ENCODE measurements at regions not wholly inside any gene's neighbourhood (a gene's known extent, or its start where the extent isn't known, plus 50 kb on each side); places are given as distances from the start of the nearest gene placed in this dataset.

- DNase-seq (ENCODE audit: low read depth): no peak
Measured at GRCh38 chr11:64457416-64458010, 98.2 kb upstream of the SLC22A11 start.

DNA sequence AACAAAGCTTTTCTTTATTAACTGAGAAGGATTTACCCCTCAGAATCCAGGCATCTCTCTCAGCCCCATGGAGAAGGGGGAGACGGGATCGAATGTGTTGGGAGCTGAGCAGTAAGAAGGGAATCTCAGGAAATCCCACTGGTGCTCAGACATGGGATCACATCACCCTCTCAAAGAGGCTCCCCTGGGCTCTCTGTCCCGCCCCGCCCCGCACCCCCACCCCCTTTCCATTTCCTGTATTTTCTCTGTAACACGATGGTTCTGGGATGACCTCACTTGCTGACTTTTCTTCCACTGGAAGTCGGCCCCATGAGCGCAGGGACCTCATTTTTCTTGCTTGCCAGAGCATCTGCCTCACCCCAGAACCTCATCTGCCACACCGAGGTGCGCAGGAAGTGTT lies 96.7 kb upstream of the SLC22A11 start:
- DNase-seq (ENCODE audit: low read depth): no peak

GRCh38 chr11:64459609-64460008 lies 96.1 kb upstream of the SLC22A11 start:
- no peak for DNase-seq (ENCODE audit: low read depth)

DNA sequence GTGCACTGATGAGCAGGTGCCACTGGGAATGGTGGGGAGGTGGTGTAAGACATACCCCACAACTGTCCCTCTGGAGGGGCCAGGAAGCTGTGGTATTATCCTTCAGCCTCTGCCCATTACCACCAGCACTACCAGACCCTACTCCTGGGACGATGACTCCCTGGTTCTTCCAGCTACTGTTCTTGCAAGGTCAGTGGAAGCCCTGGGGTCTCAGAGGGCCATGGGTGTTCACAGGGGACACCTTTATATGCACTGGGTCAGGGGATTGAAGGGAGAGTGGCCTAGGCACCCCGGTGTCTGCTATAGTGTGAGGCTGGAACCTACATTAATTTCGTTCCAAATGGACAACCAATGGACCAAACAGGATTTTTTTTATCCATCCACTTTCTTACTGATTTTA lies 94.7 kb upstream of the SLC22A11 start:
- no peak for DNase-seq (ENCODE audit: low read depth)

- DNase-seq (ENCODE audit: low read depth): no peak
Measured at GRCh38 chr11:64466115-64466718, 89.5 kb upstream of the SLC22A11 start.

DNA sequence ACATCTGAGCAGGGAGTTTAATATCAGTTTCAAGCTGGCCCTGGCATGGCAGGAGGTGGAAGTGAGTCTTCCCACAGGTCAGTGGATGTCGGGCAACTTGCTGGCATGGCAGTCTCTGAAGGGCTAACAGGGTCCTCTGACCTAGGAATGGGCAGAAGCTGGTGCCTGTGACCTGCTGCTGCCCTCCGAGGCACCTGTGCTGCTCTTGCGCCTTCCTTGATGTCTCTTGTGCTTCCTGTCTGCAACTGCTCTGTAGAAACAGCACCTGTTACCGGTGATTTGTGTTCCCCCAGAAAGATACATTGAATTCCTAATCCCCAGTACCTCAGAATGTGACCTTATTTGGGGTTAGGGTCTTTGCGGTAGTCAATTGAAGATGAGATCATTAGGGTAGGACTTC lies 86.5 kb upstream of the SLC22A11 start:
- no peak for DNase-seq (ENCODE audit: low read depth)

DNA sequence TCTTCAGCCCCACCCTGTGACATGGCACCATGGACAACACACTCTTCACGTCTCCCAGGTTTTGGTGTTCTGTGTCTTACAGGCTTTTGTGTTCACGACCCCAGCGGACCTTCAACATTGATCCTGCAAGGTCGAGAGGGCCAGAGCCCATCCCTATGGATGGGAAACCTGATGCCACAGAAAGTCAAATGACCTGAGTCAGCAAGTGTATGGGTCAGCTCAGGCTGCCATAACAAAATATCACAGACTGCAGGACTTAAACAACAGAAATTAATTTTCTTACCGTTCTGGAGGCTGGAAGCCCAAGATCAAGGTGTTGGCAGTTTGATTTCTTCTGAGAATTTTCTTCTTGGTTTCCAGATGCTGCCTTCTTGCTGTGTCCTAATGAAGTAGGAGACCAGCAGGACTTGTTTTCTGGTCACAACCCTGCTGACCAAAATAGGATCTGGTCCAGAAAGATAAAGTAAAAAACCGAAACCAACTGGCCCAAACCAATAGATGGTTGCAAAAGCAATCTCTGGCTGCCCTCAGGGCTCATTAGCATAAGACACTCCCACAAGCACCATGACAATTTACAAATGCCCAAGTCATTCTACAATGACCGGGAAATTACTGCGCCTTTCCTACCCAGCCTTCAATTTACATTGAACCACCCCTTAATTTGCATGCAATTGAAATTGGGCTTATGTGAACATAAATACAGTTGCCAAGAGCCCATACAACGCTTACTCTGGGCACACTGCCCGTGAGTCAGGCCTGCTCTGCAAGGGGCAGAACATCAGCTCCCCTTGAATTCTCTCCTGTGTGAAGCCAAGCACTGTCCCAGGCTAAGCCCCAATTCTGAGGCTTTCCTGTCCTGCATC lies 82.9 kb upstream of the SLC22A11 start:
- no peak for DNase-seq (ENCODE audit: low read depth)

- no peak for DNase-seq (ENCODE audit: low read depth)
Measured at GRCh38 chr11:64474680-64475079, 81.1 kb upstream of the SLC22A11 start.

DNA sequence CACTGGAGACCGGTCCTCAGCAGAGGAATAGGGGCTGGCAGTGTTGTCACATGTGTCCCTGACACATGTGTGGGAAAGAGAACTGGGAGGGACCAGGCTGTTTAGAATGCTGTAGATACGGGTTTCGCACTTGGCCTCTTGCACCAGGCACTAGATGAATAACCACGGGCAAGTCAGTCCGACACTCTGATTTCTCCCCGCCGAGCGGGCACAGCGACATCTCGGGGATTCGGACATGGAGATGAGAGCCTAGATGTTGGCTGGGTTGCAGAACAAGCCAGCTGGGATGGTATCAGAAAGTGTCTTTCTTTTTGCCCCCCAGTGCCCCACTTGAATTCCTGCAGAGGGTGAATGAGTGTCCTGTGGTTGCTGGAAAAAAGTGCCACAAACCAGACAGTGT lies 80.6 kb upstream of the SLC22A11 start:
- no peak for DNase-seq (ENCODE audit: low read depth)

GRCh38 chr11:64476881-64477280 lies 78.9 kb upstream of the SLC22A11 start:
- no peak for DNase-seq (ENCODE audit: low read depth)

- no peak for DNase-seq (ENCODE audit: low read depth)
Measured at GRCh38 chr11:64477675-64478074, 78.1 kb upstream of the SLC22A11 start.

DNA sequence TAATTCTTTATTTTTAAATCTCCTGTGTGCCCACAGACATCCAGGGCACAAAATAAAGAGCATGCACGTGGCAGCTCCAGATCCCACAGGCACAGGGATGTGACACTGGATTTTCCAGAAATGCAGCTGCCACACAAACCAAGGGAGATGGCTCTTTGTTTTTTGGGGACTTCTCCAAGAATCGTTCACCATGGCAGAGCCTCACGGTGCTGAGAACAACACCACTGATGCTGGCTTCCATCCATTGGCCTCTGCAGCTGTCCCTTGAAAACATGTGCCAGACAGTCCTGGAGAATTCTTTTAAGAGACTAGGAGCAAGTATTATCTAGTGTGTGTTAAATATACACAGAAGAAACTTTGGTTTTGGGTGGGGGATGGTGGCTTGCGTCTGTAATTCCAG lies 73.2 kb upstream of the SLC22A11 start:
- no peak for DNase-seq (ENCODE audit: low read depth)

GRCh38 chr11:64484191-64485022 lies 71.3 kb upstream of the SLC22A11 start:
- DNase-seq (ENCODE audit: low read depth): no peak

DNA sequence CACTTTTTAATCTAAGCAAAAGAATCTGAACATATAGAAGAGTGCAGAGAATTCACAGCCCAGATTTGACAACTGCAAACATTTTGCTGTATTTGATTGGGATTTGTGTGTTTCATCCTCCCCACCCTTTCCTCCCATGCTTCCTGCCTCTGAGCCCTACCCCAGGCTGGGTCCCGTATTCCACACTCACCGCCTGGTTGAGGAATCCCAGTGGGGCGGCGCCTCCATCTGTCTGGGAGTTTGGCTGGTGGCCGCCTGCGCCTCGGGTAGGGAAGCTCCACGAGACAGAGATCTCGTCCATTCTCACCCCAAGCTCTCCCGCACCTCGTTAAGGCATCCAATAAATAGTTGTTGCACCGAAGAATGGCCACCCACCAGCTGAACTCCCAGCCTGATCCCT lies 70.7 kb upstream of the SLC22A11 start:
- no peak for DNase-seq (ENCODE audit: low read depth)

DNA sequence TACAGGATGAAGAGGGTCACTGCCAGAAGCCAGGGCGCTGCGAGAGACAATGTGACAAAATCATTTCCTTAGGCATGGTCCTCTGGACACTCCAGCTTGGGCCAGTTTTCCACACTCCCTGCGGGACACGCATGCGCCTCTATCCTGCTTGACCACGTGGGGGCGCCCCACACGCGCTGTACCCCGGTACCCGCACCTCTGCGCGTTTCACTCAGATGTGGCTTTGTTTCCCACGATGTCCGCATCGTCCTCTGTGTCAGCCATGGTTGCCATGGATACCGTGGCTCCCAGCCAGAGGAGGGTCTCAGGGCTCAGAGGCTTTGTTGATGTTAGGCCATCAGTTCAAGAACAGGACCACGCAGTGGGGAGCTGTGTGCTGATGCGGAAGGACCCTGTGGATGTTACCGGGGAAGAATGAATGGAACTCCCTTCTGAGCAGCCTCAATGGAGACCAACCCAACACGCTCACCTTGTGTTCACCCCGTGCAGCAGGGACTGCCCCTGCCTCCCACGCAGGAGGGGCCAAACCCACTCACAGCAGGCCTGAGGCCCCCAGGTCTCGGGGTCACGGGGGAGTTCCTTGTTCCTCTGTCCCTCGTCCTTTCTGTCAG lies 65.8 kb upstream of the SLC22A11 start:
- DNase-seq (ENCODE audit: low read depth): peak; percentile 5

DNA sequence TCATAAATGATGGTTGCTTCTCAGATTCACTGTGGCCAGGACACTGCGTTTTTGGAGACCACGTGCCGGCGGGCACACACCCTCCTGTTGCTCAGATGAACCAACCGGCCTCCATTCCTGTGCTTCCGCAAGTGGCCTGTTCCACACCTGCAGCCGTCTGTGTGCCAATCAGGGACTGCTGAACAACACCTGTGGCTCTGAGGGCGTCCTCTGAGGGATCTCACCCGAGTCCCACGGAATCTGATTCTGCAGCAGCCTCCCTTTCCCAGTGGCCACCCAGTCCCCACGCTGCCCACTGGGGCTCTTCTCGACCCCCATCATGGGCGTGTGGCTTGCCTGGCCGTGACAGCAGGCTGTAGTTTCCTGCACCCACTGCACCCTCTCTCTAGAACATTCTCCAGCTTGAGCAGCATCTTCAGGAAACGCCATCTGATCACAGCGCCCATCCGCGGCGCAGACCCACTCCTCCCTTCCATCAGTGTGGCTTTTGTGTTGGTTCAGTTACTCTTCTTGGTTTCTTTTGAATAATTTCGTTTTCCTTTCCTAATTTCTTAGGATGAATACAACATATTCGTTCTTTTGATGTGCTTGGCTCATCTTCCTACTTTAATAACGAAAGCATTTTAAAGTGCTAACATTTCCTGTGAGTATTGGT lies 65.1 kb upstream of the SLC22A11 start:
- no peak for DNase-seq (ENCODE audit: low read depth)

GRCh38 chr11:64492561-64492960 lies 63.2 kb upstream of the SLC22A11 start:
- no peak for DNase-seq (ENCODE audit: low read depth)

- no peak for DNase-seq (ENCODE audit: low read depth)
Measured at GRCh38 chr11:64498136-64498535, 57.6 kb upstream of the SLC22A11 start.

DNA sequence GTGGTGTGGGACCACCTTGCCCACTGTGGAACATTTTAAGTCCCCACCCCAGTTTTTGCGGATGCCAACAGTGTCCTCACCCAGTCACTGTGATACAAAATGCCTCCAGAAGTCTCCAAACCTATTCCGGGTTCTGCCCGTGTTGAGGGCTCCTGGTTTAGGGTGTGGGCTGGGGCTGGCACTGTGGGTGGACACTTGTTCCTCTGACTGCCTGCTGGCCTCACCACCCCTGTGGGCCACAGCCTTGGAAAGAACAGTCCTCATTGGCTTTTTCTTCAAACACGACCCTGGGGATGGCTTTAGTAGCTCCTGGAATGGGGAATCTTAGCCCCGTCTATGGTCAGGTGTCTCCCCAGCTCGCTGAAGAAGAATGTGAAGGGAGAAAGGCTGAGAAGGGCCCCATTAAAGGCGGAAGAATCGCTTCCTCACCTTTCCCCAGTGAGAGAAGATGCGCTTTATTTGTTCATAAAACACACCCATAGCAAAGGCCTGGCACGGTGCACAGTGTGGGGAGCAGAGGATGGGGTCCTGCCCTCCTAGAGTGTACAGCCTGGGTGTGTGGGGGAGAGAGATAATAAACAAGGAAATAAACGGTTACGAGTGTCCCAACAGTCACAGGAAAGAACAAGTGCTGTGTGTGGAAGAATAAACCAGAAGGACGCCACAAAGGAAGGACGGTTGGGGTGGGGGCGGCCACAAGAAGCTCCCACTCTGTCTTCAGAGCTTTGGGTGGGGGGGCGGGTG lies 56.3 kb upstream of the SLC22A11 start:
- no peak for DNase-seq (ENCODE audit: low read depth)

- no peak for DNase-seq (ENCODE audit: low read depth)
Measured at GRCh38 chr11:64500176-64501013, 55.3 kb upstream of the SLC22A11 start.

Measured in activated gamma-delta T cell treated with anti-CD3 and anti-CD28 coated beads, Interleukin-2, amount 50 U/mL, for 16 hours (primary cell).